Ovary (tissue), 7 donors: ENCODE measurements at regions not wholly inside any gene's neighbourhood (a gene's known extent, or its start where the extent isn't known, plus 50 kb on each side); places are given as distances from the start of the nearest gene placed in this dataset. TPM values are rescaled to one million over a fixed set of nuclear protein-coding genes. Genes with fewer than 3 reads are reported as not detected.

Source experiments
- DNase-seq, 5 donors: peaks; one replicate each; pipeline ENCODE4 v3.0.0-alpha.2; 2019 to 2020
- H3K27ac ChIP-seq, 2 donors: fragments of 200-600 bp; one replicate each; pipeline versions ENCODE4 v1.5.1 to v1.8.0; 2019 to 2022
- H3K27me3 ChIP-seq: fragments of 200-600 bp; one replicate; pipeline ENCODE4 v1.8.0; 2022
- H3K36me3 ChIP-seq: fragments of 200-600 bp; sonication (generic); one replicate; pipeline ENCODE4 v1.5.1; 2019
- H3K4me1 ChIP-seq: one replicate; pipeline ENCODE4 v1.8.1; 2013; ENCODE audit warnings: mild to moderate bottlenecking, moderate library complexity; ENCODE audit not compliant: insufficient read depth
- H3K4me3 ChIP-seq: fragments of 200-600 bp; sonication (generic); one replicate; pipeline ENCODE4 v1.5.1; 2017
- H3K9me3 ChIP-seq, 2 donors: fragments of 200-600 bp in 1 of 2; sonication (generic) in 1 of 2; one replicate each; pipeline versions ENCODE4 v1.5.1 to v1.8.1; 2013 to 2019; ENCODE audit warnings: mild to moderate bottlenecking in 1 of 2, moderate library complexity in 1 of 2
- CTCF ChIP-seq, 3 donors: fragments of 450-650 bp in 2 of 3; fragments of 200-600 bp in 1 of 3; IDR thresholded peaks; one replicate each; pipeline versions ENCODE4 v1.5.1 to v1.8.0; 2016 to 2022; ENCODE audit warnings: antibody characterized with exemption in 3 of 3, mild to moderate bottlenecking in 1 of 3
- EP300 ChIP-seq: sonication (generic); formaldehyde crosslinking; IDR thresholded peaks from one replicate; pipeline ENCODE4 v1.6.1; 2017; ENCODE audit warnings: antibody characterized with exemption
- POLR2A ChIP-seq: fragments of 450-650 bp; IDR thresholded peaks from one replicate; pipeline ENCODE4 v1.6.1; 2017; ENCODE audit warnings: antibody characterized with exemption, mild to moderate bottlenecking, moderate library complexity
- WGBS, 3 donors: extraction: QIAGEN DNeasy Blood & Tissue Kit in 1 of 3; methylation state at CpG; one replicate each; pipeline versions ENCODE4 v1.1.5 to v1.1.7; 2013 to 2017; 5-methylcytosine and 5-hydroxymethylcytosine counted together
- intact Hi-C, 4 donors: fragments of 100-400 bp; cut with DNase I; formaldehyde crosslinking; loops; one replicate each; pipeline versions ENCODE4 v1.11.0 to v1.15.1; 2022 to 2023
- microRNA-seq, 3 donors: library from miRNA; unstranded; fragments of <30 nt; microRNA quantifications; one replicate each; pipeline versions ENCODE4 to v1.2.0, GENCODE V29; 2019 to 2020
- small RNA-seq: library from RNA; depleted of rRNA; stranded (forward); fragments of <200 nt; gene quantifications from one replicate; pipeline ENCODE3, GENCODE V24; 2016
- donor health status: DM: no; HTN: no; CAD: no; lungs with moderate emphysema.
- donor health status: DM: no; HTN: no; CAD: no.
- donor health status: Bipolar disorder and iron deficiency.
- donor health status: DM: no; HTN: no; CAD: no.
- donor health status: DM: yes; HTN: yes; CAD: no.

- H3K36me3 ChIP-seq: no peaks in the 10 kb centered on the region
- no peak for DNase-seq
These were observed 74.5 kb upstream of the LUZP2 start for GRCh38 chr11:24422376-24422775.

DNA sequence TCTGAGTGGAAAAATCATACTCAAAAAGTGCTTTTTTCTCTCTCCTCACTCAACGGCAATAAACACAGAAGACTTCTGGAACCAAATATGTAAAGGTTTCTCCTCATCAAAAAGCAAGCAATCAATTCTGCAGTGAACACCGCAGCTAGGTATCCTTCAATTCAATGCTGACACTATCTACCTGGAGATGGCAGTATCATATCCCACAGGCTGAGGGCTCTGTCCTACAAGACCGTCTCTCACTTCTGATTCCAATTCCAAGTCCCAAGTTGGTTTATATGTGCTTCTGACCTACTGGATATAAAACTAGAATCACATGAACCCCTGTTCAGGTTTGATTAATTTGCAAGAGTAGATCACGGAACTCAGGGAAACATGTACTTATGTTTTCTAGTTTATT lies 59.7 kb upstream of the LUZP2 start:
- intact Hi-C loops: no loop called here
- H3K27me3 ChIP-seq: no peaks in the 10 kb centered on the region
- no peaks in the 10 kb centered on the region for H3K4me1 ChIP-seq
- no peak for TF ChIP-seq POLR2A
- TF ChIP-seq CTCF (IDR thresholded peaks at IDR 0.05): no peak
- no peak for TF ChIP-seq EP300
- no peak for DNase-seq
- no peaks in the 10 kb centered on the region for H3K36me3 ChIP-seq
- H3K4me3 ChIP-seq: no peak overlapping the region
- no peaks in the 10 kb centered on the region for H3K9me3 ChIP-seq
- WGBS, 3 donors: 78 to 85% (median 84%) methylated on average over 4 of the region's 4 CpGs
- H3K27ac ChIP-seq: no peak overlapping the region

More at GRCh38 chr11:24422376-24422775, 74.5 kb upstream of the LUZP2 start:
- WGBS, 3 donors: 4 to 6% (median 6%) methylated on average over 1 of the region's 1 CpG
- no peaks in the 10 kb centered on the region for H3K27me3 ChIP-seq
- H3K9me3 ChIP-seq: no peaks in the 10 kb centered on the region
- intact Hi-C loops: no loop called here
- H3K4me1 ChIP-seq: no peaks in the 10 kb centered on the region
- H3K27ac ChIP-seq: no peak overlapping the region
- TF ChIP-seq CTCF (IDR thresholded peaks at IDR 0.05): no peak
- no peak for TF ChIP-seq POLR2A
- no peak for TF ChIP-seq EP300
- no peak overlapping the region for H3K4me3 ChIP-seq

Small RNA genes in the stretch of these regions (microRNA-seq; reads per million reads assigned to microRNA genes)
- gene MIR8054: 0 reads per million in 3 donors

Small RNA genes in the stretch of these regions (small RNA-seq; reads per million reads assigned to genes)
- gene AC100767.1 (not detected), gene MIR8054 (not detected), gene RNU6-783P (not detected)
